ENCODE measurements at regions not wholly inside any gene's neighbourhood (a gene's known extent, or its start where the extent isn't known, plus 50 kb on each side); places are given as distances from the start of the nearest gene placed in this dataset.

GRCh38 chr2:239765076-239765845, 259.9 kb downstream of the NDUFA10 start:
- DNase-seq (no peak), ATAC-seq (no peak)
- Histone ChIP-seq H3K9me3 (ENCODE audit: control insufficient read depth, insufficient read depth, low read length) (peaks cover 5% of the 10 kb centered on the region), H3K27ac (ENCODE audit: low read length) (no peak overlapping the region), H3K4me1 (ENCODE audit: control insufficient read depth, insufficient read depth, low read length) (no peaks in the 10 kb centered on the region), H3K27me3 (ENCODE audit: control insufficient read depth, insufficient read depth, low read length) (no peaks in the 10 kb centered on the region), H3K36me3 (ENCODE audit: control insufficient read depth, insufficient read depth, low read length) (no peaks in the 10 kb centered on the region), H3K4me3 (ENCODE audit: low read length) (no peak overlapping the region)
- Mint-ChIP-seq H3K36me3 (no peaks in the 10 kb centered on the region), H3K27ac (no peak overlapping the region), H3K4me1 (no peaks in the 10 kb centered on the region), H3K4me3 (no peak overlapping the region), H3K9me3 (no peaks in the 10 kb centered on the region), H3K27me3 (ENCODE audit: low read depth in 2 of 2) (peaks cover 2 to 8% of the 10 kb centered on the region in 2 donors)
- intact Hi-C loops (cut with micrococcal nuclease): no loop called here
- 89% methylated on average over 17 of the region's 17 CpGs for WGBS (ENCODE audit: insufficient coverage)
- TF ChIP-seq CTCF (IDR thresholded peaks at IDR 0.05): no peak

- no peaks in the 10 kb centered on the region for H3K4me1 Mint-ChIP-seq
- peaks cover 5% of the 10 kb centered on the region for H3K9me3 ChIP-seq (ENCODE audit: control insufficient read depth, insufficient read depth, low read length)
- no peak overlapping the region for H3K27ac ChIP-seq (ENCODE audit: low read length)
- no peak for TF ChIP-seq CTCF (IDR thresholded peaks at IDR 0.05)
- no peaks in the 10 kb centered on the region for H3K36me3 Mint-ChIP-seq
- no peaks in the 10 kb centered on the region for H3K9me3 Mint-ChIP-seq
- H3K27me3 Mint-ChIP-seq (ENCODE audit: low read depth in 2 of 2): peaks cover 2 to 8% of the 10 kb centered on the region in 2 donors
- no peaks in the 10 kb centered on the region for H3K27me3 ChIP-seq (ENCODE audit: control insufficient read depth, insufficient read depth, low read length)
- H3K4me3 Mint-ChIP-seq: no peak overlapping the region
- ATAC-seq: no peak
- no peaks in the 10 kb centered on the region for H3K36me3 ChIP-seq (ENCODE audit: control insufficient read depth, insufficient read depth, low read length)
- WGBS (ENCODE audit: insufficient coverage): 86% methylated on average over 13 of the region's 13 CpGs
- H3K4me1 ChIP-seq (ENCODE audit: control insufficient read depth, insufficient read depth, low read length): no peaks in the 10 kb centered on the region
- DNase-seq: no peak
- H3K4me3 ChIP-seq (ENCODE audit: low read length): no peak overlapping the region
- H3K27ac Mint-ChIP-seq: no peak overlapping the region
- intact Hi-C loops (cut with micrococcal nuclease): no loop called here
Measured at GRCh38 chr2:239763433-239764097, 261.6 kb downstream of the NDUFA10 start.

GRCh38 chr2:239762655-239763269, 262.4 kb downstream of the NDUFA10 start:
- Histone ChIP-seq H3K4me1 (ENCODE audit: control insufficient read depth, insufficient read depth, low read length) (no peaks in the 10 kb centered on the region), H3K27me3 (ENCODE audit: control insufficient read depth, insufficient read depth, low read length) (no peaks in the 10 kb centered on the region), H3K36me3 (ENCODE audit: control insufficient read depth, insufficient read depth, low read length) (no peaks in the 10 kb centered on the region), H3K9me3 (ENCODE audit: control insufficient read depth, insufficient read depth, low read length) (peaks cover 5% of the 10 kb centered on the region), H3K27ac (ENCODE audit: low read length) (no peak overlapping the region), H3K4me3 (ENCODE audit: low read length) (no peak overlapping the region)
- no peak for DNase-seq
- no peaks in the 10 kb centered on the region for H3K36me3 Mint-ChIP-seq
- H3K9me3 Mint-ChIP-seq: no peaks in the 10 kb centered on the region
- no peak overlapping the region for H3K4me3 Mint-ChIP-seq
- WGBS (ENCODE audit: insufficient coverage): 93% methylated on average over 14 of the region's 14 CpGs
- no peak overlapping the region for H3K27ac Mint-ChIP-seq
- no peak for ATAC-seq
- peaks cover 0 to 5% of the 10 kb centered on the region in 2 donors for H3K4me1 Mint-ChIP-seq
- peaks cover 2 to 8% of the 10 kb centered on the region in 2 donors for H3K27me3 Mint-ChIP-seq (ENCODE audit: low read depth in 2 of 2)
- intact Hi-C loops (cut with micrococcal nuclease): no loop called here
- TF ChIP-seq CTCF (IDR thresholded peaks at IDR 0.05): no peak
